ENCODE measurements at regions not wholly inside any gene's neighbourhood (a gene's known extent, or its start where the extent isn't known, plus 50 kb on each side); places are given as distances from the start of the nearest gene placed in this dataset.

DNA sequence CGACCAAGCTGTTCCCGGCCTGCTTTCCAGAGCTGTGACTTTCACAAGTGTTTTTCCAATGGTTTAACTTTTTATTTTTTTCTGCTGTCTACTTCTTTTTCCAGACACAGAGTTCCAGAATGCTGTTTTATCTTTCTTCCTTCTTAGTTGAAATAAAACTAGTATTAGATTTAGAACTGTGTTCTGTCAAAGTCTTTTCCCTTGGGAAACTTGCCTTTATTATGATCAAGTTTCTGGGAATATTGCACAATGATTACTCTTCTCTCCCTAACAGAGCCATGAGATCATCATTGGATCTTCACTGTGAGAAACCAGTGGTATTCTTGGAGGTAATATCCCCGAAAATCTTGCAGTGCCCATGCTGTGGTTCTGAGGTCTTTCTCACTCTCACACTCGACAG lies 104.9 kb upstream of the KCND2 start:
- no peak overlapping the region for H3K9ac ChIP-seq (ENCODE audit: low read depth, low read length)
- H3K23ac ChIP-seq (ENCODE audit: low read depth, low read length): no peak overlapping the region
- no peaks in the 10 kb centered on the region for H3K79me1 ChIP-seq (ENCODE audit: low read depth in 1 of 2, low read length in 2 of 2)
- peak overlapping the region; percentile 82; the same call in 1 of the 2 replicates for H3K27ac ChIP-seq (ENCODE audit: insufficient read depth, low read length)
- H3K9me3 ChIP-seq (ENCODE audit: control insufficient read depth, insufficient read depth, low read length): no peaks in the 10 kb centered on the region
- no peaks in the 10 kb centered on the region for H3K36me3 ChIP-seq (ENCODE audit: control insufficient read depth, insufficient read depth, low read length)
- ATAC-seq (ENCODE audit: low read depth) (peak; percentile 64), DNase-seq (peak; percentile 62)
- no peak overlapping the region for H4K5ac ChIP-seq (ENCODE audit: low read depth, low read length)
- CTCF ChIA-PET: no interaction called here
- no peak overlapping the region for H3K4me2 ChIP-seq (ENCODE audit: low read depth, low read length)
- no peaks in the 10 kb centered on the region for H3K27me3 ChIP-seq (ENCODE audit: control insufficient read depth, insufficient read depth, low read length)
- no peak overlapping the region for H3K14ac ChIP-seq (replicated peaks; ENCODE audit: low read depth, low read length)
- no peak overlapping the region for H2BK120ac ChIP-seq (ENCODE audit: low read depth, low read length)
- no peak overlapping the region for H2BK5ac ChIP-seq (ENCODE audit: low read depth, low read length, poor library complexity, severe bottlenecking)
- H2AK5ac ChIP-seq (ENCODE audit: low read depth, low read length): no peak overlapping the region
- no peak overlapping the region for H4K8ac ChIP-seq (ENCODE audit: low read depth in 2 of 2, low read length in 2 of 2)
- H2AK9ac ChIP-seq (replicated peaks; ENCODE audit: low read depth, low read length, poor library complexity): no peak overlapping the region
- H3K4me1 ChIP-seq (ENCODE audit: control insufficient read depth, insufficient read depth, low read length): no peaks in the 10 kb centered on the region
- intact Hi-C loops (cut with micrococcal nuclease): no loop called here
- BruUV-seq (replicated peaks): no TSS peak
- H2BK15ac ChIP-seq (ENCODE audit: low read depth, low read length): no peak overlapping the region
- H4K91ac ChIP-seq (ENCODE audit: insufficient read depth, low read depth, low read length): no peak overlapping the region
- no CpG with 5 or more reads among the region's 4 CpGs for WGBS, 2 experiments (ENCODE audit: extremely low coverage in 2 of 2, insufficient read length in 1 of 2)
- no peaks in the 10 kb centered on the region for H4K20me1 ChIP-seq (ENCODE audit: insufficient read depth, low read length)
- no peak overlapping the region for H2BK20ac ChIP-seq (ENCODE audit: low read depth, low read length)
- H3K56ac ChIP-seq (ENCODE audit: extremely low read depth, insufficient read depth, low read length): no peak overlapping the region
- in situ Hi-C loops (cut with MboI; ENCODE audit: low sequenced_read_pairs): no loop called here
- TF ChIP-seq BHLHE40 (IDR thresholded peaks at IDR 0.05; ENCODE audit: low read depth, low read length) (no peak), CEBPB (IDR thresholded peaks at IDR 0.05; ENCODE audit: low read depth, low read length) (peak; percentile 88), RAD21 (IDR thresholded peaks at IDR 0.05; ENCODE audit: low read length) (no peak)
- no peak overlapping the region for H3K4me3 ChIP-seq (ENCODE audit: insufficient read depth, low read depth, low read length)
- no peaks in the 10 kb centered on the region for H3K9me1 ChIP-seq (ENCODE audit: insufficient read depth, low read length)
- no peak overlapping the region for H2AFZ ChIP-seq (replicated peaks; ENCODE audit: low read length, poor library complexity)
- POLR2A ChIA-PET (ENCODE audit: unreplicated experiment): no interaction called here
- dilution Hi-C loops (cut with HindIII; ENCODE audit: low sequenced_read_pairs, unreplicated experiment): no loop called here
- no peak overlapping the region for H3K4ac ChIP-seq (ENCODE audit: low read depth, low read length)
- H3K18ac ChIP-seq (ENCODE audit: low read depth, low read length): no peak overlapping the region

Measured in IMR-90 (cell line).